SU-DHL-6 (cell line): ENCODE measurements at regions not wholly inside any gene's neighbourhood (a gene's known extent, or its start where the extent isn't known, plus 50 kb on each side); places are given as distances from the start of the nearest gene placed in this dataset.

Experiments used
- H2AFZ ChIP-seq: fragments of 200-600 bp; sonication (generic); 2 replicates; pipeline ENCODE4 v1.6.1; 2014; ENCODE audit warnings: low read depth, mild to moderate bottlenecking, moderate library complexity, mixed read lengths, antibody characterized with exemption, low read length; ENCODE audit not compliant: severe bottlenecking
- H3F3A ChIP-seq: fragments of 200-600 bp; shearing (Covaris generic); 2 replicates; pipeline ENCODE4 v1.6.0; 2016; ENCODE audit warnings: antibody characterized with exemption, mild to moderate bottlenecking; ENCODE audit not compliant: insufficient read depth
- H3K27ac ChIP-seq: fragments of 200-600 bp; sonication (generic); 2 replicates; pipeline ENCODE4 v1.5.1; 2016; ENCODE audit warnings: low read depth, mild to moderate bottlenecking, low read length, moderate library complexity, mixed read lengths
- H3K27me3 ChIP-seq: fragments of 200-600 bp; sonication (generic), shearing (Covaris generic); 2 replicates; pipeline ENCODE4 v1.6.0; 2014; ENCODE audit warnings: mild to moderate bottlenecking, low read length
- H3K36me3 ChIP-seq: fragments of 200-600 bp; sonication (generic); 2 replicates; pipeline ENCODE4 v1.6.1; 2014; ENCODE audit warnings: mild to moderate bottlenecking, low read length, mixed read lengths
- H3K4me2 ChIP-seq: fragments of 300-600, 200-600 bp; shearing (Covaris generic), sonication (generic); 2 replicates; pipeline ENCODE4 v1.6.0; 2014; ENCODE audit warnings: low read length, low read depth, mild to moderate bottlenecking; ENCODE audit not compliant: poor library complexity, severe bottlenecking
- H3K4me3 ChIP-seq: fragments of 200-600 bp; sonication (generic); 2 replicates; pipeline ENCODE4 v1.5.1; 2014; ENCODE audit warnings: antibody characterized with exemption, low read length, mild to moderate bottlenecking, mixed read lengths; ENCODE audit not compliant: insufficient read depth, poor library complexity, severe bottlenecking
- H3K79me2 ChIP-seq: fragments of 200-600 bp; sonication (generic); 2 replicates; pipeline ENCODE4 v1.6.1; 2014; ENCODE audit warnings: mild to moderate bottlenecking, low read length, moderate library complexity; ENCODE audit not compliant: insufficient read depth
- H3K9ac ChIP-seq: fragments of 200-600 bp; sonication (generic); 2 replicates; pipeline ENCODE4 v1.7.0; 2014; ENCODE audit warnings: mild to moderate bottlenecking, low read length
- H3K9me2 ChIP-seq: fragments of 200-600 bp; sonication (generic); replicated peaks from 2 replicates; pipeline ENCODE4 v1.6.1; 2014; ENCODE audit warnings: low read length; ENCODE audit not compliant: insufficient read depth
- H3K9me3 ChIP-seq: fragments of 200-600 bp; sonication (generic); 2 replicates; pipeline ENCODE4 v1.6.1; 2014; ENCODE audit warnings: low read length, mixed read lengths; ENCODE audit not compliant: insufficient read depth
- H4K20me1 ChIP-seq: fragments of 200-600 bp; sonication (generic); 2 replicates; pipeline ENCODE4 v1.6.1; 2014; ENCODE audit warnings: low read depth, mild to moderate bottlenecking, antibody characterized with exemption, low read length, moderate library complexity, mixed read lengths
- EZH2phosphoT487 ChIP-seq: fragments of 200-600 bp; sonication (generic), shearing (Covaris generic); conservative IDR thresholded peaks from 2 replicates; pipeline ENCODE4 v1.6.1; 2018; ENCODE audit warnings: mild to moderate bottlenecking, antibody characterized with exemption, low read length, moderate library complexity, mixed read lengths

DNA sequence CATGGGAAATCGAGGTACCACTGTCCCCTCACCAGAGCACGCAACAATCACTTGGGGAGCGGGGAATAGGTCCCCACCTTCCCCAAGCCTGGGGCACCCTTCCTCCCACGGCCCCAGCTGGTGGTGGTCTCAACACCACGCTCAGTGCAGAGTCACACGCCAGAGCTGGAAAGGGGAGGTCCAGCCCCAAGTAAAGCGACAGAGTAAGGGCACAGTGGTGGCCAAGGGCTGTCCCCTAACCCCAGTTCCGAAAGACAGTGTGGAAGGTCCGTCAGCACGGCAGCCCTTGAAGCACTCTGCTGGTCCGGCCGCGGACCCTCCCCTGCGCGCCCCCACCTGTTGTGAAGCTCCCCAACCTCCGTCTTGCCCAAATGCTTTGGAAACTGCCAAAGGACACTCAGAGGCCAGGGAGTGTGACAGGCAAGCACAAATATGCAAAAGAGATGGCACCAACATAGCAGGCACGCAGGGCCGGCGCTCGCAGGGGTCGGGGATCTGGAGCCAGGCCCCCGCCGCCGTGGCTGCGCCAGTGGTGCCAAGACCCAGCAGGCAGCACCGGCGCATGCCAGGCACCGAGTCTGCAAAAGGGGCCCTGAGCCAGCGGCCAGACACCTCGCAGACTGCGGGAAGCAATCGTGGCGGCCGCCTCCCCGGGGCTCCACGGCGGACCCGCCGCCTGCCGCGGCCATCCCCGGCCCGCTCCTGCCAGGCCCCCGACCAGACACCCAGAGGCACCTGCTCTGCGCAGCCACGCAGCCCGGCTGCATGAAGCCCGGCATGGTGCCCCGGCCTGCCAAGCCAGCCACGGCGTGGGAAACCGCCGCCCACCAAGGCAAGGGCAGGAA lies 51.6 kb upstream of the SRRM3 start:
- Histone ChIP-seq H3K27me3 (no peaks in the 10 kb centered on the region), H3K4me2 (no peak overlapping the region), H3K4me3 (no peak overlapping the region), H3K36me3 (no peaks in the 10 kb centered on the region), H3K79me2 (no peaks in the 10 kb centered on the region), H4K20me1 (no peaks in the 10 kb centered on the region), H3K9me3 (no peaks in the 10 kb centered on the region), H3F3A (no peaks in the 10 kb centered on the region), H2AFZ (no peak overlapping the region), H3K27ac (no peak overlapping the region), H3K9ac (no peak overlapping the region), H3K9me2 (no peaks in the 10 kb centered on the region)
- no peak for TF ChIP-seq EZH2phosphoT487
